PC-9 (cell line): ENCODE measurements at regions not wholly inside any gene's neighbourhood (a gene's known extent, or its start where the extent isn't known, plus 50 kb on each side); places are given as distances from the start of the nearest gene placed in this dataset.

Source experiments
- BruUV-seq: library from RNA; stranded (reverse); fragments of 400-500 nt; replicated peaks from 2 replicates; lab custom pipeline; 2021; lab: Mats Ljungman, UMichigan
- CTCF ChIA-PET: fragments of 300-600 bp; sonication (Branson Sonifier 250); formaldehyde crosslinking; loops from one replicate; lab custom pipeline; 2022; ENCODE audit warnings: antibody characterized with exemption; lab: Charles Lee
- POLR2A ChIA-PET: fragments of 300-600 bp; sonication (Branson Sonifier 250); formaldehyde crosslinking; loops from one replicate; lab custom pipeline; 2022; ENCODE audit warnings: antibody characterized with exemption; ENCODE audit not compliant: unreplicated experiment; lab: Charles Lee
- DNase-seq, 2 experiments: peaks; one replicate each; pipeline versions ENCODE4 v3.0.0 to v3.0.0-alpha.2; 2015 to 2022; ENCODE audit warnings: mixed read lengths in 1 of 2
- H2AFZ ChIP-seq: fragments of 200-600 bp; sonication (generic); 2 replicates; pipeline ENCODE4 v1.8.1; 2017; ENCODE audit warnings: antibody characterized with exemption
- H3F3A ChIP-seq: fragments of 200-600 bp; sonication (generic); 2 replicates; pipeline ENCODE4 v1.8.1; 2017; ENCODE audit warnings: antibody characterized with exemption, mild to moderate bottlenecking, low read depth; ENCODE audit not compliant: insufficient read depth
- H3K27ac ChIP-seq: fragments of 200-600 bp; sonication (generic); 2 replicates; pipeline ENCODE4 v1.6.1; 2016; ENCODE audit warnings: mixed run types
- H3K27me3 ChIP-seq: fragments of 200-600 bp; sonication (generic); 2 replicates; pipeline ENCODE4 v1.6.1; 2016; ENCODE audit warnings: low read depth, mixed run types; ENCODE audit not compliant: insufficient read depth
- H3K36me3 ChIP-seq: fragments of 200-600 bp; sonication (generic); 2 replicates; pipeline ENCODE4 v1.6.1; 2016; ENCODE audit warnings: low read depth, mixed run types
- H3K4me1 ChIP-seq: fragments of 200-600 bp; sonication (generic); replicated peaks from 2 replicates; pipeline ENCODE4 v1.6.1; 2016; ENCODE audit warnings: mixed run types; ENCODE audit not compliant: insufficient read depth
- H3K4me2 ChIP-seq: fragments of 200-600 bp; sonication (generic); 2 replicates; pipeline ENCODE4 v1.6.1; 2017; ENCODE audit warnings: mixed run types
- H3K4me3 ChIP-seq: fragments of 200-600 bp; sonication (generic); 2 replicates; pipeline ENCODE4 v1.6.1; 2016; ENCODE audit warnings: mixed run types
- H3K79me2 ChIP-seq: fragments of 200-600 bp; sonication (generic); 2 replicates; pipeline ENCODE4 v1.6.1; 2017; ENCODE audit warnings: low read depth, mixed run types
- H3K9me2 ChIP-seq: fragments of 200-600 bp; sonication (generic); 2 replicates; pipeline ENCODE4 v1.8.1; 2017; ENCODE audit warnings: mild to moderate bottlenecking; ENCODE audit not compliant: insufficient read depth
- H3K9me3 ChIP-seq: fragments of 200-600 bp; sonication (generic); 2 replicates; pipeline ENCODE4 v1.8.1; 2016; ENCODE audit warnings: low read depth; ENCODE audit not compliant: insufficient read depth
- H4K20me1 ChIP-seq: fragments of 200-600 bp; sonication (generic); 2 replicates; pipeline ENCODE4 v1.8.1; 2017; ENCODE audit not compliant: insufficient read depth
- EZH2 ChIP-seq: fragments of 200-600 bp; sonication (generic); IDR thresholded peaks from 2 replicates; pipeline ENCODE4 v1.8.0; 2017; ENCODE audit warnings: antibody characterized with exemption, low read depth
- intact Hi-C: fragments of 100-400 bp; cut with micrococcal nuclease; formaldehyde crosslinking; loops from one replicate; pipeline ENCODE4 v1.10.0; 2022; ENCODE audit not compliant: unreplicated experiment
- TF ChIP-seq, protein P1 (sequence below): fragments of 200-600 bp; sonication (generic); conservative IDR thresholded peaks from 2 replicates; pipeline ENCODE4 v1.6.1; 2017; ENCODE audit warnings: mixed run types, antibody characterized with exemption, mild to moderate bottlenecking, moderate library complexity

DNA sequence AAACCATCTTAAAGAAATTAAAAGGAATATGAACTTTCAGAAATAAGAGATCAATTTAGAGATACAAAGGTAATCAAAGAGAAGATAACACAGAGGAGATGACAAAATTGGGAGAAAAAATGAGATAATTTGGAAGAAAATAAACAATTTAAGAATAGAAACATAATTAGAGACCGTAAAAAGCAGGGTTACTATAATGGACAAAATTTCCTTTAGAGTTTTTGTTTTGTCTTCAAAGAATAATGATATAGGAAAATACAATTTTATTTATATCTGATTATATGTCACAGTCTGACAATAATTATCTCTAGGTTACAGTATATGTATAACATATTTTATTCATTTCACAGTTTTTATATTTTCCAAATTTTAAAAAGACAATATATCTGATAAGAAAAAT lies 716.4 kb upstream of the ZNF804A start:
- no peaks in the 10 kb centered on the region; the same call in 1 of the 2 replicates for H3K9me3 ChIP-seq
- no peak for DNase-seq
- H3K27ac ChIP-seq = no peak overlapping the region
- no peaks in the 10 kb centered on the region for H3F3A ChIP-seq
- no peak overlapping the region for H3K4me2 ChIP-seq
- H2AFZ ChIP-seq = no peak overlapping the region
- H4K20me1 ChIP-seq = no peaks in the 10 kb centered on the region
- intact Hi-C loops = no loop called here
- H3K79me2 ChIP-seq = no peaks in the 10 kb centered on the region
- H3K27me3 ChIP-seq = no peaks in the 10 kb centered on the region
- H3K4me3 ChIP-seq = no peak overlapping the region
- 0 out of 2 replicates have a peak, but pooled peaks cover 3% of the 10 kb centered on the region for H3K9me2 ChIP-seq
- no peak for TF ChIP-seq EZH2
- TF ChIP-seq, protein P1, sequence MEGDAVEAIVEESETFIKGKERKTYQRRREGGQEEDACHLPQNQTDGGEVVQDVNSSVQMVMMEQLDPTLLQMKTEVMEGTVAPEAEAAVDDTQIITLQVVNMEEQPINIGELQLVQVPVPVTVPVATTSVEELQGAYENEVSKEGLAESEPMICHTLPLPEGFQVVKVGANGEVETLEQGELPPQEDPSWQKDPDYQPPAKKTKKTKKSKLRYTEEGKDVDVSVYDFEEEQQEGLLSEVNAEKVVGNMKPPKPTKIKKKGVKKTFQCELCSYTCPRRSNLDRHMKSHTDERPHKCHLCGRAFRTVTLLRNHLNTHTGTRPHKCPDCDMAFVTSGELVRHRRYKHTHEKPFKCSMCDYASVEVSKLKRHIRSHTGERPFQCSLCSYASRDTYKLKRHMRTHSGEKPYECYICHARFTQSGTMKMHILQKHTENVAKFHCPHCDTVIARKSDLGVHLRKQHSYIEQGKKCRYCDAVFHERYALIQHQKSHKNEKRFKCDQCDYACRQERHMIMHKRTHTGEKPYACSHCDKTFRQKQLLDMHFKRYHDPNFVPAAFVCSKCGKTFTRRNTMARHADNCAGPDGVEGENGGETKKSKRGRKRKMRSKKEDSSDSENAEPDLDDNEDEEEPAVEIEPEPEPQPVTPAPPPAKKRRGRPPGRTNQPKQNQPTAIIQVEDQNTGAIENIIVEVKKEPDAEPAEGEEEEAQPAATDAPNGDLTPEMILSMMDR = no peak
- H3K36me3 ChIP-seq = no peaks in the 10 kb centered on the region
- no peaks in the 10 kb centered on the region for H3K4me1 ChIP-seq
- ChIA-PET POLR2A (no interaction called here), CTCF (no interaction called here)
- BruUV-seq = no TSS peak

GRCh38 chr2:183892315-183892941 lies 705.9 kb upstream of the ZNF804A start:
- TF ChIP-seq, protein P1 = no peak
- no peak for TF ChIP-seq EZH2
- H4K20me1 ChIP-seq = no peaks in the 10 kb centered on the region
- no peak overlapping the region for H3K27ac ChIP-seq
- H3K9me3 ChIP-seq = no peaks in the 10 kb centered on the region; the same call in 1 of the 2 replicates
- ChIA-PET CTCF (no interaction called here), POLR2A (no interaction called here)
- H3K4me3 ChIP-seq = no peak overlapping the region
- H3K36me3 ChIP-seq = no peaks in the 10 kb centered on the region
- no TSS peak for BruUV-seq
- no peaks in the 10 kb centered on the region for H3K79me2 ChIP-seq
- H2AFZ ChIP-seq = no peak overlapping the region
- no peaks in the 10 kb centered on the region for H3F3A ChIP-seq
- intact Hi-C loops = no loop called here
- no peaks in the 10 kb centered on the region for H3K9me2 ChIP-seq
- H3K4me2 ChIP-seq = no peak overlapping the region
- no peaks in the 10 kb centered on the region for H3K27me3 ChIP-seq
- H3K4me1 ChIP-seq = no peaks in the 10 kb centered on the region
- no peak for DNase-seq

GRCh38 chr2:183898641-183899040 lies 699.7 kb upstream of the ZNF804A start:
- no peak overlapping the region for H3K4me3 ChIP-seq
- H3K9me2 ChIP-seq = no peaks in the 10 kb centered on the region
- H3F3A ChIP-seq = no peaks in the 10 kb centered on the region
- no peak overlapping the region for H2AFZ ChIP-seq
- no peaks in the 10 kb centered on the region for H3K27me3 ChIP-seq
- BruUV-seq = no TSS peak
- CTCF ChIA-PET = no interaction called here
- no peaks in the 10 kb centered on the region for H4K20me1 ChIP-seq
- H3K4me2 ChIP-seq = no peak overlapping the region
- no peaks in the 10 kb centered on the region for H3K9me3 ChIP-seq
- no peak overlapping the region for H3K27ac ChIP-seq
- DNase-seq = no peak
- H3K36me3 ChIP-seq = no peaks in the 10 kb centered on the region
- no peaks in the 10 kb centered on the region for H3K4me1 ChIP-seq
- no peaks in the 10 kb centered on the region for H3K79me2 ChIP-seq
- TF ChIP-seq EZH2 = no peak
- TF ChIP-seq, protein P1 = no peak
- POLR2A ChIA-PET = no interaction called here
- intact Hi-C loops = no loop called here
